ENCODE measurements at regions not wholly inside any gene's neighbourhood (a gene's known extent, or its start where the extent isn't known, plus 50 kb on each side); places are given as distances from the start of the nearest gene placed in this dataset.

DNA sequence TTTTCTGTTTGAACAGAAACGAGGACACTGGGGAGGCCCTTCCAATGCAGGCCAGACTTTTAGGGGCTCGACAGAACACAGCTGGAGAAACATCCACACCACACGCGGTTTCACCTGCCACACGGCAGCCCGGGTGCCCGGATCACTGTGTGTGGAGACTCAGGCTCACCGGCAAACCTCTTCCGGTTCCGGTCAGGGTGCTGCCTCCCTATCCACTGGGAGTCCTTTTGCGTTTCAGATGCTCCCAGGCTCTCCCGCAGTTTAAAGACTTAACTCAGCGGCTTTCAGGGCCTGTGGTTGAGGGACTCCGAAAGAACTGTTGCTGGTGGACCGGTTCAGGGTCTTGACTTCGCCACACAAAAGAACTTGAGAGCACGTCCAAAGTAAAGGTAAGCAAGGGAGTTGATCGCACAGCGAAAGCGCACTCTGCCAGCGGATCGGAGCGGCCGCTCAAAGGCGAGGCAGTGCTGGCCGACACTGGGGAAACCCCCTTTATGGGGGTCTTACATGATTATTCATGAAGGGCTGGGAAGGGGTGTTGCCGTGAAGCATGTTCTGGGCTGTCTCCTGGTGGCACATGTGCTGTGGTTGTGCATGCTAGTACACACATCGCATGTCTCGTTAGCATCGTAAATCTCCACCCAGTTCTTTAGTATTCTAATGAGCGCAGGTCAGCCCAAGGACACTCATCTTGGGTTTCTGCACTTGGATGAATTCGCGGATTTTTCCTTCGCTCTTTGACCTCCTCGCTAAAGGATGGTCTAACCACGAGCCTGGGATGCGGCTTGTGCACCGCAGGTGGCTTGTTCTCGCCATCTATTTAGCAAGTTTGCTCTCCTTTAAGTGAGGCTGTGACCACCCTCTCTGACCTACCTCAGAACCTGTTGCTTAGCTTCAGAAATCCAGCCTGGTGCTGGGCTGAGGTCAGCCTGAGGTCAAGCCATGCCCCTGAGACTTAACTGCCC, 180.3 kb downstream of the CDH26 start:
- no peak for TF ChIP-seq FOXP2 (optimal IDR thresholded peaks at IDR 0.05; ENCODE audit: borderline replicate concordance, extremely low read depth, extremely low read length, insufficient read depth)
- TF ChIP-seq POLR2AphosphoS5 (IDR thresholded peaks at IDR 0.05; ENCODE audit: low read depth, low read length): no peak
- TF ChIP-seq REST (IDR thresholded peaks at IDR 0.05; ENCODE audit: insufficient read depth in 1 of 2, low read depth in 2 of 2, low read length in 2 of 2): no peak
- TF ChIP-seq TAF1 (IDR thresholded peaks at IDR 0.05; ENCODE audit: borderline replicate concordance, insufficient read depth, low read length): no peak

All from PFSK-1 (cell line).